ENCODE measurements at regions not wholly inside any gene's neighbourhood (a gene's known extent, or its start where the extent isn't known, plus 50 kb on each side); places are given as distances from the start of the nearest gene placed in this dataset.

DNA sequence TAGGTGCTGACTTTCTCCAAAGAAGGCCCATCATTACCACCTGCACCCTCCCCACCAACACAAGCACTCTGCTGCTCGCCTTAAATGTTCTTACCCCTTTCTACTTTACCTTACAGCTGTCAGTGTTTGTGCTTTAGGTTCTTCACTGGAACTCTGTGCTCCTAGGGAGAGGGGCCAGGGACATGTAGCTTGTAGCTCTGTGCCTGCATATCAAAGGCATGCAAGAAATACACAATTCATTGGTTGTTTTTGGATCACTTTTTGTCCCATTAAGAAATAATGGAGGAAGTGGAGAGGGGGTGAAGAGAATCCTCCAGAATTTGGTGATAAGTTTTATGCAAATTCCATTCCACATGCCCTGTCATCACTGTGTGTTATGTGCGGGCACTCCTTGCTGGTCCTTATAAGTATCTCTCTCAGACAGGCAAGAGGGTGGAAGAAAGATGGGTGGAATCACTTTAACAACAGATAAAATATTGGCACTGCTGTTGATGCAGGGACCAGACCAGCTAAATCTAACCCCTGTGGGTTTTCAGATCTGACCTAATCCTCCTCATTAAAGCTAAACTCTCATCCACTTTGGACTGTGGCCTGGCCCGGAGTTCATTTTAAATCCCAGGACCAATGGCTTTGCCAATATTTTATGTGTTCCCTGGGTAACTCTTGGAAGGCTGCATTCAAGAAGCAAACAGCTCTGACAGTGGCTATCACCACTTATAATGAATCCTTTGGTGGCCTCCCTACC lies 375.8 kb upstream of the NFE2L3 start:
- no peak overlapping the region for H3K27ac ChIP-seq (ENCODE audit: insufficient read depth, low read length)
- TF ChIP-seq CTCF (conservative IDR thresholded peaks at IDR 0.05 in 1 of 2, IDR thresholded peaks at IDR 0.05 in 1 of 2; ENCODE audit: low read depth in 1 of 2, low read length in 2 of 2) (no peak), EZH2 (IDR thresholded peaks at IDR 0.05; ENCODE audit: low read length, missing control alignments) (no peak)
- H3K9ac ChIP-seq (ENCODE audit: insufficient read depth, low read length): no peak overlapping the region
- no peaks in the 10 kb centered on the region for H3K36me3 ChIP-seq (ENCODE audit: control insufficient read depth, insufficient read depth, low read length)
- DNase-seq (ENCODE audit: low read depth in 2 of 2): no peak
- H3K9me3 ChIP-seq (ENCODE audit: control insufficient read depth, insufficient read depth, low read depth, low read length): no peaks in the 10 kb centered on the region
- no peak overlapping the region for H3K4me3 ChIP-seq (replicated peaks in 1 of 4; ENCODE audit: control extremely low read depth in 1 of 4, insufficient read depth in 1 of 4, low read depth in 3 of 4, low read length in 4 of 4)
- no peak overlapping the region for H3K4me2 ChIP-seq (ENCODE audit: extremely low read depth, insufficient read depth, low read length)
- H4K20me1 ChIP-seq (ENCODE audit: control insufficient read depth, extremely low read depth, insufficient read depth, low read length): no peaks in the 10 kb centered on the region
- no peaks in the 10 kb centered on the region for H3K79me2 ChIP-seq (ENCODE audit: control insufficient read depth, insufficient read depth, low read length)
- no peaks in the 10 kb centered on the region for H3K4me1 ChIP-seq (ENCODE audit: control insufficient read depth, extremely low read depth, insufficient read depth, low read length)
- H2AFZ ChIP-seq (ENCODE audit: low read length): no peak overlapping the region
- no peaks in the 10 kb centered on the region for H3K27me3 ChIP-seq (ENCODE audit: control insufficient read depth, insufficient read depth, low read length)

DNA sequence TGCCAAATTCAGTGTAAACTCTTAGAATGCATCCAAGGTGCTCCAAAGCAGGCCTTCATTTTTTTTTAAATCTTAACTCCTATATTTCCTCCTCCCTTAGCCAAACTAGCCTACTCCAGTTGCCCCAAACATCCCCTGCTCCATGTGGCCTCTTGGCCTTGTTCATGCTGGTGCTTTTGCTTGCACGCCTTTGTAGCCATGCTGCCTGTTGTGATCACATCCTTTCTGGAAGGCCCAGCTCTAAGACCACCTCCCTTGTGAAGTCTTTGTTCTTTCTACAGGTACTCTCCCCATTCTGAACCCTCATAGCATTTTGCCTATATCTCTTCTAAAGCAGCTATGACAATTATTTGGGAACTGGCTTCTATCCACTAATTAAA lies 375.3 kb upstream of the NFE2L3 start:
- Histone ChIP-seq H3K4me3 (replicated peaks in 1 of 4; ENCODE audit: control extremely low read depth in 1 of 4, insufficient read depth in 1 of 4, low read depth in 3 of 4, low read length in 4 of 4) (no peak overlapping the region), H3K9ac (ENCODE audit: insufficient read depth, low read length) (no peak overlapping the region), H3K9me3 (ENCODE audit: control insufficient read depth, insufficient read depth, low read depth, low read length) (no peaks in the 10 kb centered on the region), H2AFZ (ENCODE audit: low read length) (no peak overlapping the region), H3K27me3 (ENCODE audit: control insufficient read depth, insufficient read depth, low read length) (no peaks in the 10 kb centered on the region), H3K27ac (ENCODE audit: insufficient read depth, low read length) (no peak overlapping the region), H3K79me2 (ENCODE audit: control insufficient read depth, insufficient read depth, low read length) (no peaks in the 10 kb centered on the region), H3K36me3 (ENCODE audit: control insufficient read depth, insufficient read depth, low read length) (no peaks in the 10 kb centered on the region), H3K4me2 (ENCODE audit: extremely low read depth, insufficient read depth, low read length) (no peak overlapping the region), H3K4me1 (ENCODE audit: control insufficient read depth, extremely low read depth, insufficient read depth, low read length) (no peaks in the 10 kb centered on the region), H4K20me1 (ENCODE audit: control insufficient read depth, extremely low read depth, insufficient read depth, low read length) (no peaks in the 10 kb centered on the region)
- no peak for DNase-seq (ENCODE audit: low read depth in 2 of 2)
- TF ChIP-seq EZH2 (IDR thresholded peaks at IDR 0.05; ENCODE audit: low read length, missing control alignments): no peak
- no peak for TF ChIP-seq CTCF (conservative IDR thresholded peaks at IDR 0.05 in 1 of 2, IDR thresholded peaks at IDR 0.05 in 1 of 2; ENCODE audit: low read depth in 1 of 2, low read length in 2 of 2)

GRCh38 chr7:25777969-25778708 lies 373.9 kb upstream of the NFE2L3 start:
- no peak overlapping the region for H3K4me3 ChIP-seq (replicated peaks in 1 of 4; ENCODE audit: control extremely low read depth in 1 of 4, insufficient read depth in 1 of 4, low read depth in 3 of 4, low read length in 4 of 4)
- no peaks in the 10 kb centered on the region for H3K79me2 ChIP-seq (ENCODE audit: control insufficient read depth, insufficient read depth, low read length)
- DNase-seq (ENCODE audit: low read depth in 2 of 2): no peak
- H3K27ac ChIP-seq (ENCODE audit: insufficient read depth, low read length): no peak overlapping the region
- no peaks in the 10 kb centered on the region for H3K36me3 ChIP-seq (ENCODE audit: control insufficient read depth, insufficient read depth, low read length)
- no peaks in the 10 kb centered on the region for H3K27me3 ChIP-seq (ENCODE audit: control insufficient read depth, insufficient read depth, low read length)
- no peak overlapping the region for H2AFZ ChIP-seq (ENCODE audit: low read length)
- H3K9ac ChIP-seq (ENCODE audit: insufficient read depth, low read length): no peak overlapping the region
- H3K9me3 ChIP-seq (ENCODE audit: control insufficient read depth, insufficient read depth, low read depth, low read length): no peaks in the 10 kb centered on the region
- no peaks in the 10 kb centered on the region for H3K4me1 ChIP-seq (ENCODE audit: control insufficient read depth, extremely low read depth, insufficient read depth, low read length)
- no peak overlapping the region for H3K4me2 ChIP-seq (ENCODE audit: extremely low read depth, insufficient read depth, low read length)
- TF ChIP-seq EZH2 (IDR thresholded peaks at IDR 0.05; ENCODE audit: low read length, missing control alignments) (no peak), CTCF (conservative IDR thresholded peaks at IDR 0.05 in 1 of 2, IDR thresholded peaks at IDR 0.05 in 1 of 2; ENCODE audit: low read depth in 1 of 2, low read length in 2 of 2) (no peak)
- no peaks in the 10 kb centered on the region for H4K20me1 ChIP-seq (ENCODE audit: control insufficient read depth, extremely low read depth, insufficient read depth, low read length)
